ENCODE measurements at regions not wholly inside any gene's neighbourhood (a gene's known extent, or its start where the extent isn't known, plus 50 kb on each side); places are given as distances from the start of the nearest gene placed in this dataset.

DNA sequence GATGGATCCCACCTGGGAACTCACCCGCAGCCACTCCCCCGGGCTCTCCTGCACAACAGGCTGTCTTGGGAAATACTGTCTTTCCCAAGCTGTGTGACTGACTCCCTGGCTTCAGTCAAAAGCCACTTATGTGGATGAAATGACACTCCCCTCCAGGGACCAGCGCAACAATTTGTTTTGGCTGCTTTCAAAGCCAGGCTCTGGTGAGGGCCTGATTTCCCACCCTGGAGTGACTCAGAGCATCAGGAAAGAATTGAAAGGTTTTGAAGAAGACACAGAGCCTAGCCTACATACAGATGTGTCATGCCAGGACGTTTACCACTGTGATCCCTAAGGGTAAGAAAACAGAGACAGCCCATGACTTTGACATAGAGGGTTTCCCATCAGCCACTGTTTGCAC lies 550.5 kb downstream of the MIAT start:
- Mint-ChIP-seq H3K9me3 (no peaks in the 10 kb centered on the region), H3K27me3 (ENCODE audit: low read depth) (peaks cover 4% of the 10 kb centered on the region), H3K36me3 (ENCODE audit: insufficient read depth in 2 of 2) (no peaks in the 10 kb centered on the region), H3K4me3 (no peak overlapping the region), H3K4me1 (ENCODE audit: low read depth) (no peaks in the 10 kb centered on the region), H3K27ac (no peak overlapping the region)
- no peak for DNase-seq
- ATAC-seq (replicated peaks in 1 of 2) = no peak

- ATAC-seq (replicated peaks in 1 of 2) (no peak), DNase-seq (no peak)
- Mint-ChIP-seq H3K27ac (no peak overlapping the region), H3K4me1 (ENCODE audit: low read depth) (no peaks in the 10 kb centered on the region), H3K9me3 (no peaks in the 10 kb centered on the region), H3K27me3 (ENCODE audit: low read depth) (peaks cover 12% of the 10 kb centered on the region), H3K36me3 (ENCODE audit: insufficient read depth in 2 of 2) (no peaks in the 10 kb centered on the region), H3K4me3 (no peak overlapping the region)
These were observed 552.8 kb downstream of the MIAT start for GRCh38 chr22:27210111-27210730.

- no peak for DNase-seq
- Mint-ChIP-seq H3K36me3 (ENCODE audit: insufficient read depth in 2 of 2) (no peaks in the 10 kb centered on the region), H3K27ac (no peak overlapping the region), H3K4me3 (no peak overlapping the region), H3K4me1 (ENCODE audit: low read depth) (no peaks in the 10 kb centered on the region), H3K9me3 (no peaks in the 10 kb centered on the region), H3K27me3 (ENCODE audit: low read depth) (peaks cover 12% of the 10 kb centered on the region)
- ATAC-seq (replicated peaks in 1 of 2) = no peak
These were observed 554.7 kb downstream of the MIAT start for GRCh38 chr22:27212102-27212501.

DNA sequence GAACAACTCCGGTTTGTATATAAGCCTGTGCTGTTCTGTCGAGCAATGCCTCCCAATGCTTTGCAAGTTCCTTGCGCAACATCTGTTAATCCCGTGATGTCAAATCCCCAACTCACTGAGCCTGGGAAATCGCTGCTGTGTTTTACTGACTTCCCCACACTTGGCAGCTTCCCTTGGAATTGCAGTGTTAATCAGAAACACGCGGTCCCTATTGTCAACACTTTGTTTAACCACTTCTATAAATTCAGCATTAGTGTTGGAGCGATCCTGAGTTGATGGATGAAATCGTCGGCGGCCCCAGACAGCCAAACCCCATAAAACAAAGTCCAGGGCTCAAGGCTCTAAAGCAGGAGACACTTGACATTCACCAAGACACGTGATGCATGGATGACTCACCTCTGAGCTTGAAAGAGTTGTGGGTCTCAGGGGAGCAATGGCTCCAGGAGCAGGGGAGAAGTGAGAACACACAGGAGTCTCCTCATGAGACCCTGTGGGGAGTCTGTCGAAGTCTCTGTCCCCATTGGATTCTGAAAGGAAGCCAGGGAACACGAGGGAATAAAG lies 555.3 kb downstream of the MIAT start:
- no peak for DNase-seq

DNA sequence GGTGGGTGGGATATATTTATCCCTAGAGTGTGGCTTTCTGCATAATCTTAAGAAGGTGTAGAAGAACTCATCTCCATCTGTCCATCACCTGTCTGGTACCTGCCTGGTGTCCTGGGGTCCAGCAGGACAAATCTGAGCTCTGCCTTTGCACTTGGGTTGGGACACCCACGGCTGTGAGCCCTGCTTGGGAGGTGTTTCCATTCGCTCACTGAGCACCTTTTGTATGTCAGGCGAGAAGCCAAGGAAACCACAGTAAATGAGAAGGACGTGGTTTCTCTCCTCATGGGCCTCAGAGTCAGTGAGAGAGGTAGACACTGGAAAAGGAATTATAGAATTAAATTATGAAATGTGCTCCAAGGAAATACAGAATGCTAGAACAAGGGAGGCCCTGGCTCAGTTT lies 555.9 kb downstream of the MIAT start:
- Mint-ChIP-seq H3K27ac (no peak overlapping the region), H3K4me3 (no peak overlapping the region), H3K36me3 (ENCODE audit: insufficient read depth in 2 of 2) (no peaks in the 10 kb centered on the region), H3K4me1 (ENCODE audit: low read depth) (no peaks in the 10 kb centered on the region), H3K27me3 (ENCODE audit: low read depth) (peaks cover 12% of the 10 kb centered on the region), H3K9me3 (no peaks in the 10 kb centered on the region)
- DNase-seq (no peak), ATAC-seq (replicated peaks in 1 of 2) (no peak)

More for the DNA sequence above, 555.3 kb downstream of the MIAT start:
- peaks cover 12% of the 10 kb centered on the region for H3K27me3 Mint-ChIP-seq (ENCODE audit: low read depth)
- H3K4me3 Mint-ChIP-seq = no peak overlapping the region
- H3K27ac Mint-ChIP-seq = no peak overlapping the region
- no peak for ATAC-seq (replicated peaks in 1 of 2)
- H3K4me1 Mint-ChIP-seq (ENCODE audit: low read depth) = no peaks in the 10 kb centered on the region
- no peaks in the 10 kb centered on the region for H3K36me3 Mint-ChIP-seq (ENCODE audit: insufficient read depth in 2 of 2)
- no peaks in the 10 kb centered on the region for H3K9me3 Mint-ChIP-seq

GRCh38 chr22:27213766-27214581 lies 556.6 kb downstream of the MIAT start:
- Mint-ChIP-seq H3K27me3 (ENCODE audit: low read depth) (peaks cover 12% of the 10 kb centered on the region), H3K9me3 (no peaks in the 10 kb centered on the region), H3K4me3 (no peak overlapping the region), H3K36me3 (ENCODE audit: insufficient read depth in 2 of 2) (no peaks in the 10 kb centered on the region), H3K4me1 (ENCODE audit: low read depth) (no peaks in the 10 kb centered on the region), H3K27ac (no peak overlapping the region)
- ATAC-seq (replicated peaks in 1 of 2) (no peak), DNase-seq (no peak)

- Mint-ChIP-seq H3K27me3 (ENCODE audit: low read depth) (peaks cover 12% of the 10 kb centered on the region), H3K27ac (no peak overlapping the region), H3K4me3 (no peak overlapping the region), H3K36me3 (ENCODE audit: insufficient read depth in 2 of 2) (no peaks in the 10 kb centered on the region), H3K9me3 (no peaks in the 10 kb centered on the region), H3K4me1 (ENCODE audit: low read depth) (no peaks in the 10 kb centered on the region)
- no peak for DNase-seq
- no peak for ATAC-seq (replicated peaks in 1 of 2)
These were observed 557.3 kb downstream of the MIAT start for GRCh38 chr22:27214691-27215090.

DNA sequence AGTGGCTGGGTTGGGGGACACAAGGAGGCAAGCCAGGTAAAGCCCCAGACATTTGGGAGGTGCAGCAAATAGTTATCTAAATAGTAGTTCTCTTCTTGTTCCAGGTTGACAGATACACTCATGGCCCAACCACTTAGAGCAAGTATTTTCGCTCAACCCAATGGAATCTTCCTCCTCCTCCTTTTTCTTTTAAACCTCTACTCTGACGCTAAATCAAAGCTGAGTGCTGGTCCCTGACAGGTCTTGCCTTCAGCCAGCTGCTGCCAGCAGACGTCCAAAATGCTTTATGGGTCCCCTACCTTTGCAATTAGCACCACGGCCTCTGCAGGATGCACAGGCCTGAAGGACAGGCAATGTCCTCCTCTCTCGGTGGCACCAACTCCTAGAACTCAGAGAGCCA lies 558.5 kb downstream of the MIAT start:
- Mint-ChIP-seq H3K36me3 (ENCODE audit: insufficient read depth in 2 of 2) (no peaks in the 10 kb centered on the region), H3K27ac (no peak overlapping the region), H3K27me3 (ENCODE audit: low read depth) (peaks cover 12% of the 10 kb centered on the region), H3K9me3 (no peaks in the 10 kb centered on the region), H3K4me1 (ENCODE audit: low read depth) (no peaks in the 10 kb centered on the region), H3K4me3 (no peak overlapping the region)
- no peak for DNase-seq
- ATAC-seq (replicated peaks in 1 of 2) = no peak

DNA sequence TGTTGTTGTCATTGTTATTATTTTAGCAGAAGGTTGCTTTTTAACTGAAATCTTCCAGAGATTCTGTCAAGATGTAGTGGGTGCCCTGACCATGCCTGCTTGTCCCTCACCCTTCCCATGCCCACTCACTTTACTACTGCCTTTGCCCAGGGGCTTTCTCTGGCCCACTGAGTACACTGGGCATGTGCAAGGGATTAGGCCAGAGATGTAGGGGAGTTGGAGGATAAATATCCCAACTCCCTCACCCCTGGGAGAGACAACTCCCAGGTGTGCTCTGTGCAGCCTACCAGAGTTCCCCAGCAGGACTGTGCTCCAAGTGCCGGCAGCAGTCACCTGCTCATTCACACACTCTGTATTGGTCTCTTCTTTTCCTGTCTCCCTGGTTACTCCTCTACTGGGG lies 559.1 kb downstream of the MIAT start:
- Mint-ChIP-seq H3K27ac (no peak overlapping the region), H3K36me3 (ENCODE audit: insufficient read depth in 2 of 2) (no peaks in the 10 kb centered on the region), H3K4me3 (no peak overlapping the region), H3K4me1 (ENCODE audit: low read depth) (no peaks in the 10 kb centered on the region), H3K27me3 (ENCODE audit: low read depth) (peaks cover 12% of the 10 kb centered on the region), H3K9me3 (no peaks in the 10 kb centered on the region)
- ATAC-seq (replicated peaks in 1 of 2) = no peak
- DNase-seq = no peak

GRCh38 chr22:27217154-27217553 lies 559.8 kb downstream of the MIAT start:
- peaks cover 12% of the 10 kb centered on the region for H3K27me3 Mint-ChIP-seq (ENCODE audit: low read depth)
- no peak for ATAC-seq (replicated peaks in 1 of 2)

GRCh38 chr22:27218012-27218920 lies 560.9 kb downstream of the MIAT start:
- Mint-ChIP-seq H3K27me3 (ENCODE audit: low read depth) (peaks cover 4% of the 10 kb centered on the region), H3K9me3 (no peaks in the 10 kb centered on the region), H3K36me3 (ENCODE audit: insufficient read depth in 2 of 2) (no peaks in the 10 kb centered on the region), H3K27ac (no peak overlapping the region), H3K4me3 (no peak overlapping the region), H3K4me1 (ENCODE audit: low read depth) (no peaks in the 10 kb centered on the region)
- DNase-seq (no peak), ATAC-seq (replicated peaks in 1 of 2) (no peak)

More at GRCh38 chr22:27217154-27217553, 559.8 kb downstream of the MIAT start:
- Mint-ChIP-seq H3K9me3 (no peaks in the 10 kb centered on the region), H3K27ac (no peak overlapping the region), H3K4me1 (ENCODE audit: low read depth) (no peaks in the 10 kb centered on the region), H3K4me3 (no peak overlapping the region), H3K36me3 (ENCODE audit: insufficient read depth in 2 of 2) (no peaks in the 10 kb centered on the region)
- DNase-seq = no peak

DNA sequence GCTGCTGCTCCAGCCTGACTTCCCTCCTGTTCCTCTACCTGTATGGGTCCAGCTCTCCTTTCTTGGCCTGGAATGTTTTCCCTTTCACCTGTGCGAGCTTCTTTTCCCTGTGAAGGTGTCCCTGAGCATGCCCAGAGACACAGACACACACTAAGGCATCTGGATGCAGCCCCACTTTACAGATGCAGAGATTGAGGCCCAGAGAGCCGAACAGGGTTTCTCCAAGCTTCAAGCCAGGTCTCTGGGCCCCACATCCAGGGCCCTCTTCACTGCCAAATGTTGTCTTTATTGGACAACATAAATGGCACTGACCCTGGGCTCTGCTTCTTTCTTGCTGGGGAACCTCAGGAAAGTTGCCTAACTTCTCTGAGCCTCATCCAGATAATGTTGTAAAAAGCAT lies 561.6 kb downstream of the MIAT start:
- ATAC-seq (replicated peaks in 1 of 2) = no peak
- Mint-ChIP-seq H3K27ac (no peak overlapping the region), H3K9me3 (no peaks in the 10 kb centered on the region), H3K27me3 (ENCODE audit: low read depth) (no peaks in the 10 kb centered on the region), H3K4me3 (no peak overlapping the region), H3K36me3 (ENCODE audit: insufficient read depth in 2 of 2) (no peaks in the 10 kb centered on the region), H3K4me1 (ENCODE audit: low read depth) (no peaks in the 10 kb centered on the region)
- no peak for DNase-seq

- Mint-ChIP-seq H3K27me3 (ENCODE audit: low read depth) (no peaks in the 10 kb centered on the region), H3K36me3 (ENCODE audit: insufficient read depth in 2 of 2) (no peaks in the 10 kb centered on the region), H3K4me3 (no peak overlapping the region), H3K27ac (no peak overlapping the region), H3K9me3 (no peaks in the 10 kb centered on the region), H3K4me1 (ENCODE audit: low read depth) (no peaks in the 10 kb centered on the region)
- DNase-seq (no peak), ATAC-seq (replicated peaks in 1 of 2) (no peak)
These were observed 563.0 kb downstream of the MIAT start for GRCh38 chr22:27220339-27220738.
